ENCODE measurements at regions not wholly inside any gene's neighbourhood (a gene's known extent, or its start where the extent isn't known, plus 50 kb on each side); places are given as distances from the start of the nearest gene placed in this dataset.

GRCh38 chr1:60581455-60582220 lies 500.7 kb upstream of the NFIA start:
- Histone ChIP-seq H3K4me3 (no peak overlapping the region), H3K9me3 (no peaks in the 10 kb centered on the region), H3K27me3 (no peaks in the 10 kb centered on the region), H3K27ac (no peak overlapping the region), H3K36me3 (no peaks in the 10 kb centered on the region), H3K4me1 (no peaks in the 10 kb centered on the region)
- no peak for FAIRE-seq
- intact Hi-C loops (cut with DNase I): no loop called here
- no peak for DNase-seq
- TF ChIP-seq, protein P1, sequence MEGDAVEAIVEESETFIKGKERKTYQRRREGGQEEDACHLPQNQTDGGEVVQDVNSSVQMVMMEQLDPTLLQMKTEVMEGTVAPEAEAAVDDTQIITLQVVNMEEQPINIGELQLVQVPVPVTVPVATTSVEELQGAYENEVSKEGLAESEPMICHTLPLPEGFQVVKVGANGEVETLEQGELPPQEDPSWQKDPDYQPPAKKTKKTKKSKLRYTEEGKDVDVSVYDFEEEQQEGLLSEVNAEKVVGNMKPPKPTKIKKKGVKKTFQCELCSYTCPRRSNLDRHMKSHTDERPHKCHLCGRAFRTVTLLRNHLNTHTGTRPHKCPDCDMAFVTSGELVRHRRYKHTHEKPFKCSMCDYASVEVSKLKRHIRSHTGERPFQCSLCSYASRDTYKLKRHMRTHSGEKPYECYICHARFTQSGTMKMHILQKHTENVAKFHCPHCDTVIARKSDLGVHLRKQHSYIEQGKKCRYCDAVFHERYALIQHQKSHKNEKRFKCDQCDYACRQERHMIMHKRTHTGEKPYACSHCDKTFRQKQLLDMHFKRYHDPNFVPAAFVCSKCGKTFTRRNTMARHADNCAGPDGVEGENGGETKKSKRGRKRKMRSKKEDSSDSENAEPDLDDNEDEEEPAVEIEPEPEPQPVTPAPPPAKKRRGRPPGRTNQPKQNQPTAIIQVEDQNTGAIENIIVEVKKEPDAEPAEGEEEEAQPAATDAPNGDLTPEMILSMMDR (IDR thresholded peaks at IDR 0.05): no peak
- peak in 1 of 4 donors; percentile 56 for ATAC-seq
- 60 to 71% methylated on average over 7 of the region's 7 CpGs for WGBS, 2 donors

DNA sequence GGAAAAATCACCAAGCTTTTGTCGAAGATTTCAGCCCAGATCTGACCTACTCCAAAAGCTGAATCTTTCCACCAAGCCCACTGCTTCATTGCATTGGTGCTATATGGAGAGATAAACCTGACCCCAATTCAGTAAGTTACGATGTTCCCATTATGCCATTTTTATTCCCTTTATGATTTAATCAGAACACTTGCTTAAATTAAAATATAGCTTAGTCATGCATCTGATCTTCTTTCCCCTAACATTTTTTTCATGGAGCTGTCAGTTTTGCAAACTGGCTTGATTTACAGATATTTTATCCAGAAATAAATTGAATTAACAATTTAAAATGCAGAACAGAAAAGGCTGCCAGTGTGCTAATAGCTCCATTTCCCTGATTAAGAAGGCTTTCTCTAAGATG lies 503.5 kb upstream of the C1orf87 start:
- no peaks in the 10 kb centered on the region for H3K9me3 ChIP-seq
- WGBS, 2 donors: 81 to 86% methylated on average over 2 of the region's 2 CpGs
- no peak for DNase-seq
- no peak for FAIRE-seq
- H3K27ac ChIP-seq: no peak overlapping the region
- H3K27me3 ChIP-seq: no peaks in the 10 kb centered on the region
- no peak overlapping the region for H3K4me3 ChIP-seq
- peaks cover 0 to 8% (median 7%) of the 10 kb centered on the region in 3 donors for H3K4me1 ChIP-seq
- no peak for ATAC-seq
- no peaks in the 10 kb centered on the region for H3K36me3 ChIP-seq
- TF ChIP-seq, protein P1 (IDR thresholded peaks at IDR 0.05): no peak
- intact Hi-C loops (cut with DNase I): no loop called here

- Histone ChIP-seq H3K27me3 (no peaks in the 10 kb centered on the region), H3K36me3 (no peaks in the 10 kb centered on the region), H3K27ac (no peak overlapping the region), H3K9me3 (no peaks in the 10 kb centered on the region), H3K4me1 (peaks cover 0 to 8% (median 7%) of the 10 kb centered on the region in 3 donors), H3K4me3 (no peak overlapping the region)
- WGBS, 2 donors: 89 to 92% methylated on average over 2 of the region's 2 CpGs
- ATAC-seq: no peak
- no peak for DNase-seq
- FAIRE-seq: no peak
- intact Hi-C loops (cut with DNase I): no loop called here
- TF ChIP-seq, protein P1 (IDR thresholded peaks at IDR 0.05): no peak
These were observed 501.9 kb upstream of the C1orf87 start for GRCh38 chr1:60575326-60575977.

- FAIRE-seq (no peak), ATAC-seq (peak; percentile 60 to 82 (median 73)), DNase-seq (no peak)
- Histone ChIP-seq H3K4me3 (no peak overlapping the region), H3K27me3 (no peaks in the 10 kb centered on the region), H3K27ac (peak overlapping the region in 3 of 4 donors; percentile 5 to 41 (median 25)), H3K9me3 (no peaks in the 10 kb centered on the region), H3K4me1 (peaks cover 0 to 8% (median 7%) of the 10 kb centered on the region in 3 donors), H3K36me3 (no peaks in the 10 kb centered on the region)
- intact Hi-C loops (cut with DNase I): no loop called here
- 24 to 27% methylated on average over 3 of the region's 3 CpGs for WGBS, 2 donors
- TF ChIP-seq, protein P1 (IDR thresholded peaks at IDR 0.05): no peak
These were observed 500.3 kb upstream of the C1orf87 start for GRCh38 chr1:60573726-60574409.
